Thyroid gland (tissue), 4 donors: ENCODE measurements at regions not wholly inside any gene's neighbourhood (a gene's known extent, or its start where the extent isn't known, plus 50 kb on each side); places are given as distances from the start of the nearest gene placed in this dataset.

ENCODE experiments used
- CTCF ChIP-seq, 6 experiments: fragments of 200-600 bp in 3 of 6; fragments of 450-650 bp in 3 of 6; sonication (generic) in 3 of 6; IDR thresholded peaks; one replicate each; pipeline ENCODE4 v1.5.1; 2016 to 2019; ENCODE audit warnings: antibody characterized with exemption in 6 of 6, mild to moderate bottlenecking in 2 of 6, inconsistent platforms in 1 of 6, moderate library complexity in 1 of 6
- POLR2A ChIP-seq, 2 donors: fragments of 450-650 bp; IDR thresholded peaks; one replicate each; pipeline ENCODE4 v1.6.1; 2017; ENCODE audit warnings: antibody characterized with exemption in 2 of 2, mild to moderate bottlenecking in 2 of 2, moderate library complexity in 1 of 2

- TF ChIP-seq CTCF (IDR thresholded peaks at IDR 0.05) (no peak), POLR2A (IDR thresholded peaks at IDR 0.05) (no peak)
These were observed 249.3 kb downstream of the TBX18 start for GRCh38 chr6:84515067-84515466.
